Lung (tissue), 11 donors: ENCODE measurements at regions not wholly inside any gene's neighbourhood (a gene's known extent, or its start where the extent isn't known, plus 50 kb on each side); places are given as distances from the start of the nearest gene placed in this dataset.

ENCODE experiments used
- ATAC-seq: fragments of 200-7000 bp; cut with Tn5 transposase; one replicate; pipeline ENCODE4 v1.9.1; 2020; ENCODE audit warnings: moderate number of reproducible peaks; ENCODE audit not compliant: insufficient read depth, low FRiP score
- DNase-seq, 3 donors: peaks; one replicate each; pipeline ENCODE4 v3.0.0-alpha.2; 2013 to 2017
- H3K27ac ChIP-seq, 2 donors: one replicate each; pipeline ENCODE4 v1.5.1; 2013; ENCODE audit warnings: mild to moderate bottlenecking in 2 of 2, moderate library complexity in 2 of 2, control low read depth in 1 of 2, inconsistent platforms in 1 of 2, low read depth in 1 of 2, low read length in 1 of 2
- H3K27me3 ChIP-seq, 3 donors: one replicate each; pipeline ENCODE4 v1.5.1; 2013; ENCODE audit warnings: low read length in 2 of 3; ENCODE audit not compliant: control insufficient read depth in 3 of 3, insufficient read depth in 3 of 3
- H3K36me3 ChIP-seq, 4 donors: one replicate each; pipeline ENCODE4 v1.5.1; 2013; ENCODE audit warnings: low read length in 4 of 4, mild to moderate bottlenecking in 1 of 4, moderate library complexity in 1 of 4; ENCODE audit not compliant: control insufficient read depth in 4 of 4, insufficient read depth in 4 of 4
- H3K4me1 ChIP-seq, 5 donors: one replicate each; pipeline ENCODE4 v1.5.1; 2013; ENCODE audit warnings: low read length in 5 of 5, mild to moderate bottlenecking in 2 of 5, moderate library complexity in 1 of 5; ENCODE audit not compliant: control insufficient read depth in 5 of 5, insufficient read depth in 5 of 5
- H3K4me3 ChIP-seq: one replicate; pipeline ENCODE4 v1.5.1; 2013; ENCODE audit warnings: mild to moderate bottlenecking, control low read depth, moderate library complexity
- H3K9ac ChIP-seq, 2 donors: one replicate each; pipeline ENCODE4 v1.5.1; 2013; ENCODE audit warnings: low read length in 2 of 2, control low read depth in 1 of 2; ENCODE audit not compliant: insufficient read depth in 1 of 2
- H3K9me3 ChIP-seq, 4 donors: one replicate each; pipeline ENCODE4 v1.5.1; 2013; ENCODE audit warnings: low read length in 3 of 4, mild to moderate bottlenecking in 1 of 4, moderate library complexity in 1 of 4; ENCODE audit not compliant: control insufficient read depth in 4 of 4, insufficient read depth in 3 of 4
- WGBS, 2 donors: extraction: QIAGEN DNeasy Blood & Tissue Kit; methylation state at CpG; one replicate each; pipeline ENCODE4 v1.1.7; 2013; 5-methylcytosine and 5-hydroxymethylcytosine counted together
- TF ChIP-seq, protein P1 (sequence below): IDR thresholded peaks from 2 replicates; pipeline ENCODE4 v1.5.1; 2012; ENCODE audit warnings: mild to moderate bottlenecking; ENCODE audit errors: control extremely low read depth, extremely low read depth
- donor health status: control.
- donor health status: control.
- donor health status: Bipolar disorder and iron deficiency.
- donor health status: healthy.
- donor health status: DM: yes; HTN: yes; CAD: no.

DNA sequence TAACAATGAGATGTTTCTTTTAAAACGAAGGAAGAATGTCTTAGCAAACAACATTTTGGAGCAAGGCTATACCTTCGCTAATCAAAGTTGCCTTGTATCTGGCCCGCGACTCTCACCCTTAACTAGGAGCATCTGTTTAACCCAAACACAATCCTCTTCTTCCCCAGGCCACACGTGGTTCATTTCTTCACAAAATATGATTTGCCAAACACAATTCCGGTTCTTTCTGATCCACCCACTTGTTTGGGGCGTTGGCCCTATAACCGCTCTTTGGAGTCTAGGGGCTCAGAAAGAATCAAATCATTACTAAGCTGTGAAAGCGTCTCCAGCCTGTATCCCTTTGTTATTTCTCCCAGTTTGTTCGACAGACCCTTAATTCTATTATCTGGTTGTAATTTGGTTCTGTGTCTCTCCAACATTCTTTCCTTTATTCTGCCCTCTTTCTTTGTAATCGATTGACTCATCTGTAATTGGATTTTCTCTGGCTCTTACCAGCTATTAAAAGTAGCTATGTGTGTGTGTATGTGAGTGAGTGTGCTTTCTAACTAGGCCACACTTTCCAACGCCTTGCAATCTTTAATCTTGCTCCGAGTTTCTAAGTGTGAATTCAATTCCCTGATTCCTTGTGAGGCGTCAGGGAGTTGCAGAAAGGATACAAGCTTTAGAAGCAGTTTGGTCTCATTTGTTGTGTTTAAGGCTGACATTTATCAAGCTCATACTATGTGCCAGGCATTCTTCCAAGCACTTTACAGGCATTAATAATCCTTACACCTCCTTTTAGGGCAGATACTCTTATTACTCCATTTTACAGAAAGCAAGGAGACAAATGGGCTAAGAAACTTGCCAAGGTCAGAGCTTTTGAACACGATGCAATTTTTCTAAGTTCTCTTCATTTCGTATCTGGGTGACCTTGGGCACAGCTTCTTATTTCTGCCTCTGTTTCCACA, 138.6 kb upstream of the CPEB2 start:
- Histone ChIP-seq H3K36me3 (no peaks in the 10 kb centered on the region), H3K9ac (no peak overlapping the region), H3K4me1 (peaks cover 0 to 8% (median 0%) of the 10 kb centered on the region in 5 donors), H3K9me3 (no peaks in the 10 kb centered on the region), H3K27ac (no peak overlapping the region), H3K27me3 (peaks cover 0 to 6% (median 0%) of the 10 kb centered on the region in 3 donors), H3K4me3 (no peak overlapping the region)
- WGBS, 2 donors = 90 to 94% methylated on average over 16 of the region's 16 CpGs
- DNase-seq = no peak
- no peak for ATAC-seq
- TF ChIP-seq, protein P1, sequence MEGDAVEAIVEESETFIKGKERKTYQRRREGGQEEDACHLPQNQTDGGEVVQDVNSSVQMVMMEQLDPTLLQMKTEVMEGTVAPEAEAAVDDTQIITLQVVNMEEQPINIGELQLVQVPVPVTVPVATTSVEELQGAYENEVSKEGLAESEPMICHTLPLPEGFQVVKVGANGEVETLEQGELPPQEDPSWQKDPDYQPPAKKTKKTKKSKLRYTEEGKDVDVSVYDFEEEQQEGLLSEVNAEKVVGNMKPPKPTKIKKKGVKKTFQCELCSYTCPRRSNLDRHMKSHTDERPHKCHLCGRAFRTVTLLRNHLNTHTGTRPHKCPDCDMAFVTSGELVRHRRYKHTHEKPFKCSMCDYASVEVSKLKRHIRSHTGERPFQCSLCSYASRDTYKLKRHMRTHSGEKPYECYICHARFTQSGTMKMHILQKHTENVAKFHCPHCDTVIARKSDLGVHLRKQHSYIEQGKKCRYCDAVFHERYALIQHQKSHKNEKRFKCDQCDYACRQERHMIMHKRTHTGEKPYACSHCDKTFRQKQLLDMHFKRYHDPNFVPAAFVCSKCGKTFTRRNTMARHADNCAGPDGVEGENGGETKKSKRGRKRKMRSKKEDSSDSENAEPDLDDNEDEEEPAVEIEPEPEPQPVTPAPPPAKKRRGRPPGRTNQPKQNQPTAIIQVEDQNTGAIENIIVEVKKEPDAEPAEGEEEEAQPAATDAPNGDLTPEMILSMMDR = no peak

DNA sequence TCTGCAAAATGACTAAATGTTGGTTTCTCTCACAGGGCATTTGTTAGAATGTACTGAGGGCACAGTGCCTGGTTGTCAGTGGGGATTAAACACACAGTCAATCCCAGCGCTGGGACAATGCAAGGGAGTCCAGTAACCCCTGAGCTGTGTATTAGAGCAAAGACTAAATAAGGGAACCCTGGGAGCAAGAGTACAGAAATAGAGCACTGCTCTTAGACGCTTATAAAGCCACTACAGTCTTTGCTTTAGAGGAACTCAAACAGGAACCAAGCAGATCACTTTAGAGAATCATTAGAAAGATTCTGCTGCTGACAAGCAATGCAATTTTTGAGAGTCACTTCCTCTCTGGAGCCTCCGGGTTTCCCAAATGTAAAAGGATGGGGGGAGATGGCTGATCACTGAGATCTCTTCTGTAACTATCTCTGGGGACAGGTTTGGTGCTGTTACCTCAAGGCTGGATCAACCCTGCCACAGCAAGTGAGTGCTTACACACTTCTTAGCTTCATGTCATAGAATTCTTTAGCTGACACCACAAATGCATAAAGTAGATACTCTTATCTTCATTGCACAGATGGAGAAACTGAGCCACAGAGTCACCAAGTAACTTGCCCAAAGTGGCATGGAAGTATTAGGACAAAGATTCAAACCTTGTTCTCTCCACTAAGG, 137.8 kb upstream of the CPEB2 start:
- DNase-seq = no peak

DNA sequence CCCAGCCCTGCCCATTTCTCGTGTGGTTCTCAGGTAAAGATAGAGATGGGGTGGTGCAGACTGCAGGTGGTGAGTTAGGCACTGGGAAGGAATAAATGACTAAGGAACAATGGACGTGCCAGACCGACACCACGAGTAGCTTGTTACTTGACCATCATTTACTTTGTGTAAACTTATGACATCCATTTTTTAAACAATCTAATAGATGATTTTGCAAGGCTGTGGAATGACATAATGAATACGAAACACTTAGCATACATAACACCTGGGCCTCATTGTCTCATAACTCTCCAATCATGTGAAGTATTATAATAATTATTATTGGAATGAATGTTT, 137.3 kb upstream of the CPEB2 start:
- peak overlapping the region in 1 of 2 donors; percentile 57 for H3K27ac ChIP-seq
- no peaks in the 10 kb centered on the region for H3K9me3 ChIP-seq
- TF ChIP-seq, protein P1 = no peak
- no peaks in the 10 kb centered on the region for H3K36me3 ChIP-seq
- H3K9ac ChIP-seq = no peak overlapping the region
- H3K27me3 ChIP-seq = peaks cover 0 to 6% (median 0%) of the 10 kb centered on the region in 3 donors
- ATAC-seq = no peak
- 37 to 55% methylated on average over 5 of the region's 5 CpGs for WGBS, 2 donors
- peaks cover 0 to 8% (median 0%) of the 10 kb centered on the region in 5 donors for H3K4me1 ChIP-seq
- no peak overlapping the region for H3K4me3 ChIP-seq
- DNase-seq = no peak

More for the DNA sequence above, 137.8 kb upstream of the CPEB2 start:
- H3K9ac ChIP-seq = no peak overlapping the region
- WGBS, 2 donors = 23 to 28% methylated on average over 3 of the region's 3 CpGs
- H3K4me3 ChIP-seq = no peak overlapping the region
- H3K9me3 ChIP-seq = no peaks in the 10 kb centered on the region
- H3K27ac ChIP-seq = peak overlapping the region in 1 of 2 donors; percentile 57
- no peak for ATAC-seq
- TF ChIP-seq, protein P1 = no peak
- no peaks in the 10 kb centered on the region for H3K36me3 ChIP-seq
- peaks cover 0 to 8% (median 0%) of the 10 kb centered on the region in 5 donors for H3K4me1 ChIP-seq
- H3K27me3 ChIP-seq = peaks cover 0 to 6% (median 0%) of the 10 kb centered on the region in 3 donors
